ENCODE measurements at regions not wholly inside any gene's neighbourhood (a gene's known extent, or its start where the extent isn't known, plus 50 kb on each side); places are given as distances from the start of the nearest gene placed in this dataset.

GRCh38 chr2:216257089-216257488 is 115.2 kb downstream of the MARCHF4 start:
- H3K4me1 ChIP-seq (ENCODE audit: control insufficient read depth, extremely low read depth, insufficient read depth, low read length): no peaks in the 10 kb centered on the region
- FAIRE-seq: no peak
- no peak overlapping the region for H2AFZ ChIP-seq (ENCODE audit: low read depth, low read length)
- H3K27ac ChIP-seq (ENCODE audit: insufficient read depth, low read depth, low read length): no peak overlapping the region
- dilution Hi-C loops (cut with MboI; ENCODE audit: extremely low pct_ligation_motif_present, low sequenced_read_pairs): no loop called here
- intact Hi-C loops (cut with micrococcal nuclease): no loop called here
- H3K9me3 ChIP-seq (replicated peaks; ENCODE audit: control insufficient read depth, insufficient read depth, low read length): no peaks in the 10 kb centered on the region
- H3K79me2 ChIP-seq (ENCODE audit: control insufficient read depth, insufficient read depth, low read length): no peaks in the 10 kb centered on the region
- CTCF ChIA-PET: interaction anchor here (1.3 kb wide), 1 partner anchor 27 kb away, joined by 3 read pairs; no protein-coding TSS in a partner anchor
- no TSS peak for BruUV-seq (replicated peaks)
- TF ChIP-seq GATA2 (IDR thresholded peaks at IDR 0.05; ENCODE audit: insufficient read depth, insufficient read length, low read depth, low read length) (no peak), POLR2A (IDR thresholded peaks at IDR 0.05; ENCODE audit: low read depth, low read length) (no peak), JUN (IDR thresholded peaks at IDR 0.05; ENCODE audit: borderline replicate concordance, insufficient read depth, insufficient read length, low read depth) (no peak), POLR2AphosphoS5 (IDR thresholded peaks at IDR 0.05; ENCODE audit: insufficient read depth, low read depth, low read length) (no peak), FOS (IDR thresholded peaks at IDR 0.05; ENCODE audit: borderline replicate concordance, insufficient read depth, low read length) (no peak), EZH2 (IDR thresholded peaks at IDR 0.05; ENCODE audit: borderline replicate concordance, low read depth, low read length, severe bottlenecking) (no peak), MYC (IDR thresholded peaks at IDR 0.05; ENCODE audit: low read depth, low read length) (no peak)
- TF ChIP-seq, protein P1, sequence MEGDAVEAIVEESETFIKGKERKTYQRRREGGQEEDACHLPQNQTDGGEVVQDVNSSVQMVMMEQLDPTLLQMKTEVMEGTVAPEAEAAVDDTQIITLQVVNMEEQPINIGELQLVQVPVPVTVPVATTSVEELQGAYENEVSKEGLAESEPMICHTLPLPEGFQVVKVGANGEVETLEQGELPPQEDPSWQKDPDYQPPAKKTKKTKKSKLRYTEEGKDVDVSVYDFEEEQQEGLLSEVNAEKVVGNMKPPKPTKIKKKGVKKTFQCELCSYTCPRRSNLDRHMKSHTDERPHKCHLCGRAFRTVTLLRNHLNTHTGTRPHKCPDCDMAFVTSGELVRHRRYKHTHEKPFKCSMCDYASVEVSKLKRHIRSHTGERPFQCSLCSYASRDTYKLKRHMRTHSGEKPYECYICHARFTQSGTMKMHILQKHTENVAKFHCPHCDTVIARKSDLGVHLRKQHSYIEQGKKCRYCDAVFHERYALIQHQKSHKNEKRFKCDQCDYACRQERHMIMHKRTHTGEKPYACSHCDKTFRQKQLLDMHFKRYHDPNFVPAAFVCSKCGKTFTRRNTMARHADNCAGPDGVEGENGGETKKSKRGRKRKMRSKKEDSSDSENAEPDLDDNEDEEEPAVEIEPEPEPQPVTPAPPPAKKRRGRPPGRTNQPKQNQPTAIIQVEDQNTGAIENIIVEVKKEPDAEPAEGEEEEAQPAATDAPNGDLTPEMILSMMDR (IDR thresholded peaks at IDR 0.05; ENCODE audit: extremely low read depth in 1 of 2, insufficient read depth in 1 of 2, low read depth in 1 of 2, low read length in 2 of 2): no peak
- TF ChIP-seq, protein P2, sequence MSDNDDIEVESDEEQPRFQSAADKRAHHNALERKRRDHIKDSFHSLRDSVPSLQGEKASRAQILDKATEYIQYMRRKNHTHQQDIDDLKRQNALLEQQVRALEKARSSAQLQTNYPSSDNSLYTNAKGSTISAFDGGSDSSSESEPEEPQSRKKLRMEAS (IDR thresholded peaks at IDR 0.05; ENCODE audit: insufficient read depth, insufficient read length): no peak
- no peaks in the 10 kb centered on the region for H3K9me1 ChIP-seq (replicated peaks; ENCODE audit: control insufficient read depth, extremely low read depth, insufficient read depth, low read length)
- no peak overlapping the region for H3K4me2 ChIP-seq (ENCODE audit: insufficient read depth, low read length)
- H3K4me3 ChIP-seq (replicated peaks in 1 of 3; ENCODE audit: insufficient read depth in 1 of 3, low read depth in 1 of 3, low read length in 3 of 3): no peak overlapping the region
- POLR2A ChIA-PET: no interaction called here
- DNase-seq (ENCODE audit: low read depth, low spot score): no peak
- H3K9ac ChIP-seq (replicated peaks; ENCODE audit: extremely low read depth, insufficient read depth, low read length): no peak overlapping the region
- H4K20me1 ChIP-seq (replicated peaks; ENCODE audit: control insufficient read depth, extremely low read depth, insufficient read depth, low read length): no peaks in the 10 kb centered on the region
- H3K36me3 ChIP-seq (ENCODE audit: control insufficient read depth in 2 of 2, extremely low read depth in 1 of 2, insufficient read depth in 2 of 2, low read length in 2 of 2): no peaks in the 10 kb centered on the region
- no peaks in the 10 kb centered on the region for H3K27me3 ChIP-seq (ENCODE audit: control insufficient read depth in 2 of 2, insufficient read depth in 2 of 2, low read length in 2 of 2)
